Activated naive CD8-positive, alpha-beta T cell treated with anti-CD3 and anti-CD28 coated beads for 36 hours (primary cell): ENCODE measurements at regions not wholly inside any gene's neighbourhood (a gene's known extent, or its start where the extent isn't known, plus 50 kb on each side); places are given as distances from the start of the nearest gene placed in this dataset.

ENCODE experiments used
- DNase-seq: peaks from one replicate; pipeline ENCODE4 v3.0.0; 2021
- H3K27ac Mint-ChIP-seq: one replicate; pipeline ENCODE4 v1.8.0; 2022; ENCODE audit warnings: mild to moderate bottlenecking, moderate library complexity, mixed read lengths
- H3K27me3 Mint-ChIP-seq: one replicate; pipeline ENCODE4 v1.8.0; 2022; ENCODE audit warnings: mild to moderate bottlenecking, mixed read lengths
- H3K36me3 Mint-ChIP-seq: one replicate; pipeline ENCODE4 v1.8.0; 2021; ENCODE audit warnings: mild to moderate bottlenecking, mixed read lengths
- H3K4me1 Mint-ChIP-seq: one replicate; pipeline ENCODE4 v1.8.0; 2021; ENCODE audit warnings: mixed read lengths
- H3K4me3 Mint-ChIP-seq: one replicate; pipeline ENCODE4 v1.8.0; 2022; ENCODE audit warnings: mild to moderate bottlenecking, moderate library complexity, mixed read lengths
- H3K9me3 Mint-ChIP-seq: one replicate; pipeline ENCODE4 v1.8.0; 2022; ENCODE audit warnings: mixed read lengths

DNA sequence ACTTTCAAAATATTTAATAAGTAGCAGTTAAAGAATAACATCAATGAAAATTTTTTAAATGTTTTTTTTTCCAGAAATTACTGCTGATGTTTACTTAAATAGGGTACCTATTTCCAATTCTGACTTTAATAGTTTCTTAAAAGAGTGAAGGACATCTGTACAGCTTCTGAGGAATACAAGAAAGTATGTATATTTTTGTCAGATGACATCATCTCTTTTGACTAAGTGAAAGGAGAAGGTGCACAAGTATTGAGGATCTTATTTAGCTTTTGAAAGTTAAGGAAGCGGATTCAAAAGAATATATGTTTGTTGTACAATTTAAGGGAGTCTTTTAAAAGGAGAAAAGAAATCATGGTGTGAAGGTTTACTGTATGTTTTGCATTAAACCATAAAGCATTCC lies 90.0 kb upstream of the SLC35B3 start:
- no peak for DNase-seq
- Mint-ChIP-seq H3K36me3 (no peaks in the 10 kb centered on the region), H3K9me3 (peaks cover 2% of the 10 kb centered on the region), H3K27me3 (no peaks in the 10 kb centered on the region), H3K4me1 (no peaks in the 10 kb centered on the region), H3K4me3 (no peak overlapping the region), H3K27ac (no peak overlapping the region)

DNA sequence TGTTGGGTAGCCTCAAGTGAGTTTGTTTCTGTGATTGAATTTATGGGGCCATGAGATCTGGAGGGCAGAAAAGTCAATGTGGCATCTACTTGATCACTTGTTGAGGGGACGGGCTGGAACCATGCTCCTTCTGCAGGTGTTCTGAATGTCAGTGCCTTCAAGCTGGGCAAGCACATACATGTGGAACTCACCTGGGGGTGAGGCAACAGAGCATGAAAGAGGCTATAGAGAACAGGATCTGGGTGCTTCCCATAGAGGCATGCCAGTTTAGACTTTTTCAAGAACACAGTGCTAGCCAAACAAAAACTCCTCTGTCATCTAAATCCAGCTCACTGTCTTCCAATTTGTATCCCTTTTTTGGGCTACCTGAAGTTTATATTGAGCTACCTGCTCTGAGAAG lies 77.8 kb upstream of the SLC35B3 start:
- DNase-seq = no peak
- Mint-ChIP-seq H3K4me3 (no peak overlapping the region), H3K27ac (no peak overlapping the region), H3K27me3 (no peaks in the 10 kb centered on the region), H3K9me3 (no peaks in the 10 kb centered on the region), H3K4me1 (no peaks in the 10 kb centered on the region), H3K36me3 (no peaks in the 10 kb centered on the region)

GRCh38 chr6:8507286-8507685 lies 71.9 kb upstream of the SLC35B3 start:
- DNase-seq = no peak
- H3K4me3 Mint-ChIP-seq = no peak overlapping the region
- no peak overlapping the region for H3K27ac Mint-ChIP-seq
- no peaks in the 10 kb centered on the region for H3K9me3 Mint-ChIP-seq
- no peaks in the 10 kb centered on the region for H3K4me1 Mint-ChIP-seq
- H3K27me3 Mint-ChIP-seq = peaks cover 11% of the 10 kb centered on the region
- H3K36me3 Mint-ChIP-seq = no peaks in the 10 kb centered on the region

DNA sequence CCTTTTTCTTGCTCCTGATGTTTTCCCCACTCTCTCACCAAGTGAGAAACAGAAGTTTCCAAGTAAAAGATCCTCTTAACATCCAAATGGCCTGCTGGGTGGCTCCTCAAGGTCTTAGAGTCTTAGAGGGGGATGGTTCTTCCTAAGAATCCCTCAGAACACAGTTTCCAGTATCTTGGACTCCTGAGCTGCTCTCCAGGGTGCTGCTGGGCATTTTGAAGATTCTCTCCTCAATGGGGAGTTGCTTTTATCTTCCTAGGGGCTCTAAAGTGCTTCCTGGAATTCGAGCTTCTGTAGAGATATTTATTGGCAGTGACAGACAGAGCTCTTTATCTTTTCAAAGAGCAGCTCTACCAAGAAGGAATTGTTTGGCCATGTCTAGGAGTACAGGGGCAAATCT lies 70.8 kb upstream of the SLC35B3 start:
- H3K4me1 Mint-ChIP-seq = no peaks in the 10 kb centered on the region
- H3K4me3 Mint-ChIP-seq = no peak overlapping the region

GRCh38 chr6:8499540-8499939 lies 64.2 kb upstream of the SLC35B3 start:
- Mint-ChIP-seq H3K27me3 (peaks cover 9% of the 10 kb centered on the region), H3K4me1 (no peaks in the 10 kb centered on the region), H3K9me3 (peaks cover 4% of the 10 kb centered on the region), H3K36me3 (peaks cover 3% of the 10 kb centered on the region), H3K4me3 (no peak overlapping the region), H3K27ac (no peak overlapping the region)
- no peak for DNase-seq

More for the DNA sequence above, 70.8 kb upstream of the SLC35B3 start:
- Mint-ChIP-seq H3K9me3 (no peaks in the 10 kb centered on the region), H3K27ac (no peak overlapping the region), H3K27me3 (peaks cover 11% of the 10 kb centered on the region), H3K36me3 (no peaks in the 10 kb centered on the region)
- DNase-seq = no peak

GRCh38 chr6:8494730-8495129 lies 59.4 kb upstream of the SLC35B3 start:
- DNase-seq = no peak
- Mint-ChIP-seq H3K27me3 (peaks cover 3% of the 10 kb centered on the region), H3K4me1 (peaks cover 2% of the 10 kb centered on the region), H3K27ac (no peak overlapping the region), H3K4me3 (no peak overlapping the region), H3K9me3 (peaks cover 4% of the 10 kb centered on the region), H3K36me3 (peaks cover 3% of the 10 kb centered on the region)

- Mint-ChIP-seq H3K4me1 (peaks cover 2% of the 10 kb centered on the region), H3K27me3 (peaks cover 3% of the 10 kb centered on the region), H3K9me3 (peaks cover 3% of the 10 kb centered on the region), H3K4me3 (no peak overlapping the region), H3K36me3 (peaks cover 1% of the 10 kb centered on the region), H3K27ac (no peak overlapping the region)
- DNase-seq = no peak
Measured at GRCh38 chr6:8492536-8493133, 57.3 kb upstream of the SLC35B3 start.
